GM18511 (cell line): ENCODE measurements at regions not wholly inside any gene's neighbourhood (a gene's known extent, or its start where the extent isn't known, plus 50 kb on each side); places are given as distances from the start of the nearest gene placed in this dataset.
"Not testable (repeated sequence)": the region's sequence is repeated elsewhere in the genome, so short reads cannot be mapped to it uniquely, and the experiment has no call there.

Source experiments
- ATAC-seq: cut with Tn5 transposase; IDR thresholded peaks from one replicate; pipeline ENCODE4 v1.9.1; 2021; ENCODE audit warnings: mild to moderate bottlenecking, moderate library complexity; ENCODE audit not compliant: unreplicated experiment

DNA sequence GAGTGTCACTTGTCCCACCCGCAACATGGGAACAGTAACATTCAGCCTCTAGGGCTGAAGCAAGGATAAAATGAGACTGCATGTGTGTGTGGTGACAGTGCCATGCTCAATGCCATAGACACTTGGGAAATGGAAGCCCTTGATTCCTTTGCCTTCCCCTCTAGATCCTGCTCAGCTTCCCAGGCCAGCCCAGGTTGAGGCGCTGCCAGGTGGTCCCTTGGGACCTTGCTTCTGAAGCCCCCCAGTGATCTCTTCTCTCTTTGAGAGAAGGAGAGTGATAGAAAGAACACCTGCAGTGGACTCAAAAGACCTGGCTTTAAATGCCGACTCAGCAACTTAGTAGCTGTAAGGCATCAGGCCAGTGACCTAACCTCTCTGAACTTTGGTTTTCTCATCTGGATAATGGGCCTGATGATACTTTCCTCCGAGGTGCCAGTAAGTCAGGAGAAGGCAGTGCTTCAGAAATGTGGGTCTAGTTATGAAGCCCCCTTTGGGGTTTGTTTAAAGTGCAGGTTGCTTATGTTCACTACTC, 144.5 kb downstream of the RPLP1 start:
- no peak for ATAC-seq

DNA sequence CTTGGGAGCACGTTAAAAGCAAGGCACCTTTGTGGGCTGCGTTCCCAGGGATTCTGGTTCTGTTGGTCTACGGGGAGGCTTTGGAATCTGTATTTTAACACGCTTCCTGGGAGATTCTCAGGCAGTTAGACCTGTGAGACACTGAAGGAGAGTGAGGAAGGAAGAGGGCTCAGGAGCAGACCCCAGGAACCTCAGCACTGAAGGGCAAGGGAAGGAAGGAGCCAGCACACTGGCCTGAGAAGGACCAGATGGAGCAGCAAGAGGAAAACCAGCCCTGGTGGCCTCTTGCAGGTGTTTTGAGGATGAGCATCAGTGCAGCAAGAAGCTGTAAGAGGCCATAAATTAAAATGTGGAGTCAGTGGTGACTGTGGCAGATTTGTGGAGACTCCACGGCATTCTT, 146.7 kb downstream of the RPLP1 start:
- no peak for ATAC-seq

GRCh38 chr15:69600556-69601085, 148.0 kb downstream of the RPLP1 start:
- no peak for ATAC-seq

DNA sequence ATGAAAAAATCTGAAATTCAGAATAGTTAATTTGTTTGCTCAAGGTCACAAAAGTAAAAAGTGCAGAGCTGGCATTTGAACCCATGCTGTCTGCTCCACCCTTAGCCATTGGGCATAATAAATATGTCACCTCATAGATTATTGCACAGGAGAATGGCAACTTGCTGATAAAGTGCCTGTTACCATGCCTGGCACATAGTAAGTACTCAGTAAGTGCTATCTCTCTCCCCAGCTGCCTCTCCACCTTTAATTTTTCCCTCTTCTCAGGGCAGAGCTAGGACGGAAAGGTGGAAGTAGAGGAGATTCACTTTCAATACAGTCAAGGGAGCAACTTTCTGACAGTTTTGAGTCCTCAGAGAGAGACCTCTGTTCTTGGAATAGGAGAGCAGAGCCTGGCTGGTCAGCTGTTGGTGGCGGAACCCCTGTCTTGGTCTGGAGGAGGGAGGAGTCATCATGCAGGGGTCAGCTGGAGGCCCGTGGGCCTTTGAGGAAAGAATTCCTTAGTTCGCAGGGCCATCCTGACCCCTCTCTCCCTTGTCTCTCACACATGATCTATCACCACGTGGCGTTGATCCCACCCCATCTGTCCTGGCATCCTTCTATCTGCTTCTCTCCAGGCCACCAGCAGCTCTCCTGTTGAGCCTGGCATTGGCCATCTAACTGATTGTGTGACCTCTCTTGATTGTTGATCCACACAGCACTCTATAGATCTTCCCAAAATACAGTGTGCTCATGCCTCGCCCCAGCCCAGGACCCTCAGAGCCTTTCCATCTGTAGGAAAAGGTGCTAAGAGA, 149.3 kb downstream of the RPLP1 start:
- no peak for ATAC-seq

DNA sequence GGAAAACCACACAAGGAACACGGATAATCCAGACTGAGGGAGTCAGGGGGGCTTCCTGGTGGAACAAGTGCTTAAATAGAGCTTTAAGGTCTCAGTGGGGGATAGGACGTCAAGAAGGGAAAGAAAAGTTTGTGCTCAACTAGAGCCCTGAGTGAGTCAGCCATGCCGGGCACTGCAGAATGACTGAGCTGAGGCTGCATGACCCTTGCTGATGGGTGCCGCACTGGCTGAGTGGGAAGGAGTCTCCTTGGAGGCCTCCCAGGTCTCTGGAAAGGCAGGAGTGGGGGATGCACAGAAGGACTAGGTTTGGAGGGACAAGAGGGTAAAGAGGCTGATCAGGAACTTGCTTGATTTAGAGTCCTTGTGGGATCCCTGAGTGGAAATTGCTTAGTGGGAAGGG, 150.3 kb downstream of the RPLP1 start:
- ATAC-seq, result no peak

DNA sequence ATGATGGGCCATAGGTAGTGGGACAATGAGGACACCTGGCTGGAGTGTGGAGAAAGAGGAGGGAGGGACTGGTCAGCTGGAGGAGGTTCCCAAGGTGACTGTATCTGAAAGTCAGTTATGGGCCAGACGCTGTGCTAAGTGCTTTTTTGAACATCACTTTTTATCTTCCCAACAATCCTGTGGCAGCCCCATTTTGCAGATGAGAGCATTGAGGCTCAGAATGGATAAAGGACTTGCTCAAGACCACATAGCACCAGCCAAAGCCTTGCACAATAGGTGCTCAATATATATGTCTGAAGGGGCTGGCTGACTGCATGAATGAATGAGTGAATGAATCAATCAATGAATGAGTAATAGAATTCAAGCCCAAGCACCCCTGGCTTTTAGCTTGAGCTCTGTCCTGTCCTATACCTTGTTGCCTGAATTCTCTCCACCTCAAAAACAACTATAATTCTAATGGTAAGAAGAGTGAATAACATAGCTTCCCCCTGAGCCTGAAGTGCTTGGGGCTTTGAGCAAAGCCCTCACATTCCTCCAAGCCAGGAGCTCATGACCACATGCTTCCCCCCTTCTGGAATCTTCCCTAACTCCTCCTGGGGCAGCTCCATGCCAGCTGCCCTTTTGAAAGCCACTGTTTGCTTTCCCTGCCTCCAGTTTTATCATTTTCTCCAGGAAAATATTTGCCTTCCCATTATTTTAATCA, 150.9 kb downstream of the RPLP1 start:
- ATAC-seq, result no peak

- ATAC-seq, result no peak
These were observed 151.4 kb downstream of the RPLP1 start for GRCh38 chr15:69604072-69604411.

GRCh38 chr15:69606144-69606543, 153.5 kb downstream of the RPLP1 start:
- no peak for ATAC-seq

GRCh38 chr15:69606921-69607500, 154.4 kb downstream of the RPLP1 start:
- no peak for ATAC-seq

DNA sequence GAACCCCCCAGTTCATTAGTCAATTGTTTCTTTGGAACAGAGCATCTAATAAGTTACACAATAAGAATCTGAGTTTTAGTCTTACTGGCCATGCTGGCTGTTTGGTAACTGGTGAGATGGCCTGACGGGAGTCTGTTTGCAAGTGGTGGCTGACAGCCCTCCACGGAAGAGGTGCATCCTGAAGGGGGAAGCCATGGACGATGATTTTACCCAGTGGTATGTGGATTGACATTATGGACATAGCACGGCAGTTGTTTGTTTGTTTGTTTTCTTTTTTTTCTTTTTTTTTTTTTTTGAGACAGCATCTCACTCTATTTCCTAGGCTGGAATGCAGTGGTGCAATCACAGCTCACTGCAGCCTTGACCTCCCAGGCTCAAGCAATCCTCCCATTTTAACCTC, 156.0 kb downstream of the RPLP1 start:
- no peak for ATAC-seq

DNA sequence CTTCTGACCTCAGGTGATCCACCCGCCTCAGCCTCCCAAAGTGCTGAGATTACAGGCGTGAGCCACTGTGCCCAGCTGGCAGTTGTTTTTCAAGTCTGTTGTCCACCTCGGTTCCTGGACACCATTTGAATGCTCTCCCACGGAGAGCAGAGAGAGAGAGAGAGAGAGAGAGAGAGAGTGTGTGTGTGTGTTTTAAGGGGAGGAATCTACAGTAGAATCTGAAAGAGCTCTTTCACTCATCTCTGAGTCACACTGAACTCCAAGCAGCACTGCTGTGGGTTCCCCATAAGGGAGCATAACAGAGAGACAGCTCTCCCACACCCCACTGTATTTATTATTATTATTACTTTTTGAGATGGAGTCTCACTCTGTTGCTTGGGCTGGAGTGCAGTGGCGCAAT, 156.6 kb downstream of the RPLP1 start:
- no peak for ATAC-seq

DNA sequence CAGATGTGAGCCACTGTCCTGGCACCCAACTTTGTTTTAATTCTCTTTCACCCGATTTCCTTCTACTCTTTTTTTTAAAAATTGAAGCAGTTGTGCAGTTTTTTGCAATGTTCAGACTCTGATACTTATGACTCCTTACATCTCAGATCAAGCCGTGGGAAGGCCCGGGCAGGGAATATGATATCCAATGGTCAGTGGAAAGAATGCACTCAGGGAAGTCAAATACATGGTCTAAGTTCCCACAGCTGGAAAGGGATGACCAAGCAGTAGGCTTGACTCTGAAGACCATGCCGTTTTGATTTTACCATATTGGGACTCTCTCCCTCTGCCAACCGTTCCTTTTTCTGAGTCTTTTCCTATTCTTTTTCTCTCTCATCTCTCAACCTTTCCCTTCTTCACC, 157.2 kb downstream of the RPLP1 start:
- ATAC-seq, result no peak

- no peak for ATAC-seq
These were observed 157.7 kb downstream of the RPLP1 start for GRCh38 chr15:69610277-69610676.

DNA sequence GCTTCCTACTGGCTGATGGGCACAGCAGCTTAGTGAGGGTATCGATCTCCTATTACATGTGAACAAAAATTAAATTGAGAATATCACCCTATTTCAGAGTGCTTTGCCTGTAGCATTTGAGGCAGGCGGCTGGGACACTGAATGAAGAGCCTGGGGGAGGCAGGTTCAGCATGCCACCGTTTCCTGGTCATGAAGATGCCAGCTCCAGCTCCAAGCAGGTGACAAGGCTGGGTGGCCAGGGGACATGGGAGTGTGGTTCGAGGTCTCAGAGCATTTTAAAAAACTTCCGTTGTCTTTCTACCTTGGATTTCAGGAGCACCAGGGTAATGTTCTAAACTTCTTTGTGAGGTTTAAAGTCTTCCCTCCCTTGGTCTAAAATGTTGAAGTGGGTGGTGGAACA, 158.2 kb downstream of the RPLP1 start:
- no peak for ATAC-seq

GRCh38 chr15:69612112-69612511, 159.5 kb downstream of the RPLP1 start:
- no peak for ATAC-seq

GRCh38 chr15:69613182-69613581, 160.6 kb downstream of the RPLP1 start:
- ATAC-seq, result no peak

DNA sequence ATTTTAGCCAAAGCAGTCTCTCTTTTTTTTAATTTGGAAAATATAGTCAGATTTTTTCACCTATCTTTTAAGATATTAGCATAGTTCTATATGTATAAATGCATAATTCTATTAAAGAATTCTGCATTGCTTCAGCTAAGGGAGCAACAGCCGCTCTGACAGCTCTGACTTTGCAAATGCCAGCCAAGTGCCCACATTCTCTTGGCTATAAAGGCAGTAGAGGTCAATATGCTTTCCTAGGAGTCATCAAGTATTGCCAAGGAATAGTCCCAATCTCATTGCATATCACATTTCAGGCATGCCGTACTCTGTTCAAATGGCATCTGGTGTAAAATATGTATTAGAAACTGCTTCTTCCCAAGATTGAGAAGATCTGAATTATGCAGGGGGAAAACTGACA, 161.4 kb downstream of the RPLP1 start:
- no peak for ATAC-seq

DNA sequence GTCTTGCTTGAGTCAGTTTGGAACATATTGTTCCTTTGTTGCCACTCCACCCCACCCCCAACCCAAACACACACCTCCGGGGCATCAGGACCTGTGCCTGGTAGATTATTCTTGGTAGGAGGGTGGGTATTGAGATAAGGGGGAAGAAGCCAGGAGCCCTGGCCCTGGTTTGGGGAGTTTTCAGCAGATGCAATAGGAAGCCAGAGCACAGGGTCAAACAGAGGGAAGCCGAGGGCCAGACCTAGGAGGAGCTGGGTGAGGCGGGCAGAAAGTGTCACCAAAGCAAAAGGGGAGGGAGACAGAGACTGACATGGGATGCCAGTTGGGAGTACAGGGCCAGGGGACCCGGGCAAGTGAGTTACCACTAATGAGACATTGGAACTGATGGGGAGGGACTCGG, 163.1 kb downstream of the RPLP1 start:
- ATAC-seq, result no peak

DNA sequence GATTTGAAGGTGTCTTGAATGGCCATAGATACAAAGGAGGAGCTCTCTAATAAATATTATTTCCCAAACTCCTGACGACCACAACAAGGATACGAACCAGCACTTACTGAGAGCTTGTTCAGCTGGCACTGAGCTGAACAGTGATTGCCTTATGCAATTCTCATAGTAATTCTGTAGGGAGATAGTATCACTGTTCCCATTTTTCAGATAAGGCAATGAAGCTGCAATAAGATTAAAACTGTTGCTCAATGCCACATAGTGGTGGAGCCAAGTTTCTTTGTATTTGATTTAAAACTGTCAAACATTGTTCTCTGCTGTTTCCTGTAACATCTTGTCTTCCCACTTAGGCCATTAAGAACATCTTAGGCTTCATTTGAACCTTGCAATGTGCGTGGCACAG, 163.9 kb downstream of the RPLP1 start:
- ATAC-seq, result no peak

- ATAC-seq, result not testable (repeated sequence)
These were observed 164.5 kb downstream of the RPLP1 start for GRCh38 chr15:69617144-69617543.

GRCh38 chr15:69623392-69624154, 171.0 kb downstream of the RPLP1 start:
- no peak for ATAC-seq
